Liver (tissue), 8 donors: ENCODE measurements at regions not wholly inside any gene's neighbourhood (a gene's known extent, or its start where the extent isn't known, plus 50 kb on each side); places are given as distances from the start of the nearest gene placed in this dataset.

Source experiments
- DNase-seq: peaks from one replicate; pipeline ENCODE4 v3.0.0-alpha.2; 2017; ENCODE audit warnings: low spot score
- H3K27ac ChIP-seq, 2 donors: one replicate each; pipeline ENCODE4 v1.7.0; 2013; ENCODE audit warnings: inconsistent platforms in 2 of 2, low read length in 2 of 2, control low read depth in 1 of 2, low read depth in 1 of 2, mild to moderate bottlenecking in 1 of 2
- H3K27me3 ChIP-seq, 4 donors: one replicate each; pipeline versions ENCODE4 v1.6.1 to v1.7.0; 2013; ENCODE audit warnings: low read length in 3 of 4, inconsistent platforms in 1 of 4, mild to moderate bottlenecking in 1 of 4, moderate library complexity in 1 of 4; ENCODE audit not compliant: control insufficient read depth in 4 of 4, insufficient read depth in 4 of 4
- H3K36me3 ChIP-seq, 4 donors: one replicate each; pipeline versions ENCODE4 v1.6.1 to v1.7.0; 2013; ENCODE audit warnings: low read length in 3 of 4, mild to moderate bottlenecking in 3 of 4, low read depth in 1 of 4, moderate library complexity in 1 of 4; ENCODE audit not compliant: control insufficient read depth in 4 of 4, insufficient read depth in 3 of 4
- H3K4me1 ChIP-seq, 4 donors: one replicate each; pipeline versions ENCODE4 v1.6.1 to v1.7.0; 2013; ENCODE audit warnings: low read length in 3 of 4, mild to moderate bottlenecking in 3 of 4, moderate library complexity in 1 of 4; ENCODE audit not compliant: control insufficient read depth in 4 of 4, insufficient read depth in 4 of 4
- H3K4me3 ChIP-seq, 3 donors: one replicate each; pipeline versions ENCODE4 v1.6.1 to v1.7.0; 2013; ENCODE audit warnings: low read length in 3 of 3, control low read depth in 1 of 3, low read depth in 1 of 3, mild to moderate bottlenecking in 1 of 3
- H3K9ac ChIP-seq, 2 donors: one replicate each; pipeline ENCODE4 v1.7.0; 2013; ENCODE audit warnings: low read length in 2 of 2, mild to moderate bottlenecking in 2 of 2, moderate library complexity in 2 of 2, control low read depth in 1 of 2, low read depth in 1 of 2
- H3K9me3 ChIP-seq, 4 donors: one replicate each; pipeline versions ENCODE4 v1.6.1 to v1.7.0; 2013; ENCODE audit warnings: low read length in 3 of 4; ENCODE audit not compliant: control insufficient read depth in 4 of 4
- EGR1 ChIP-seq, 2 donors: IDR thresholded peaks; 2 replicates each; pipeline ENCODE4 v1.6.1; 2016 to 2018; ENCODE audit warnings: antibody characterized with exemption in 2 of 2, low read depth in 2 of 2
- FOXA1 ChIP-seq: IDR thresholded peaks from 2 replicates; pipeline ENCODE4 v1.6.1; 2016; ENCODE audit warnings: antibody characterized with exemption
- FOXA2 ChIP-seq: IDR thresholded peaks from 2 replicates; pipeline ENCODE4 v1.6.1; 2016; ENCODE audit warnings: antibody characterized with exemption
- GABPA ChIP-seq, 2 donors: IDR thresholded peaks in 1 of 2; conservative IDR thresholded peaks in 1 of 2; 2 replicates each; pipeline ENCODE4 v1.6.1; 2016; ENCODE audit warnings: antibody characterized with exemption in 2 of 2, mild to moderate bottlenecking in 1 of 2, moderate library complexity in 1 of 2
- HNF4G ChIP-seq: IDR thresholded peaks from 2 replicates; pipeline ENCODE4 v1.6.1; 2016; ENCODE audit warnings: antibody characterized with exemption
- JUND ChIP-seq, 2 donors: IDR thresholded peaks; 2 replicates each; pipeline ENCODE4 v1.6.1; 2016; ENCODE audit warnings: antibody characterized with exemption in 2 of 2
- NR2F2 ChIP-seq: IDR thresholded peaks from 2 replicates; pipeline ENCODE4 v1.6.1; 2016; ENCODE audit warnings: antibody characterized with exemption
- RAD21 ChIP-seq, 2 donors: IDR thresholded peaks; 2 replicates each; pipeline ENCODE4 v1.6.1; 2016; ENCODE audit warnings: antibody characterized with exemption in 2 of 2, mild to moderate bottlenecking in 2 of 2
- RXRA ChIP-seq, 2 donors: IDR thresholded peaks; 2 replicates each; pipeline ENCODE4 v1.6.1; 2017 to 2018; ENCODE audit warnings: antibody characterized with exemption in 2 of 2, mild to moderate bottlenecking in 1 of 2
- SP1 ChIP-seq: IDR thresholded peaks from 2 replicates; pipeline ENCODE4 v1.6.1; 2018; ENCODE audit warnings: antibody characterized with exemption, mild to moderate bottlenecking
- TAF1 ChIP-seq: conservative IDR thresholded peaks from 2 replicates; pipeline ENCODE4 v1.6.1; 2016; ENCODE audit warnings: antibody characterized with exemption, mild to moderate bottlenecking
- YY1 ChIP-seq: IDR thresholded peaks from 2 replicates; pipeline ENCODE4 v1.6.1; 2016; ENCODE audit warnings: antibody characterized with exemption, mild to moderate bottlenecking
- WGBS: extraction: QIAGEN DNeasy Blood & Tissue Kit; methylation state at CpG from one replicate; pipeline ENCODE4 v1.1.7; 2013; 5-methylcytosine and 5-hydroxymethylcytosine counted together
- TF ChIP-seq, protein P1 (sequence below): IDR thresholded peaks from 2 replicates; pipeline ENCODE4 v1.6.1; 2016; ENCODE audit warnings: antibody characterized with exemption, mild to moderate bottlenecking
- TF ChIP-seq, protein P2 (sequence below): IDR thresholded peaks from 2 replicates; pipeline ENCODE4 v1.6.1; 2016; ENCODE audit warnings: antibody characterized with exemption
- TF ChIP-seq, protein P3 (sequence below): fragments of 150-350 bp; IDR thresholded peaks from 2 replicates; pipeline ENCODE4 v1.5.1; 2017; ENCODE audit warnings: improper control_type of control experiment, low read depth, low read length; ENCODE audit not compliant: missing input control
- TF ChIP-seq, protein P4 (sequence below): IDR thresholded peaks from 2 replicates; pipeline ENCODE4 v1.6.1; 2016; ENCODE audit warnings: antibody characterized with exemption
- TF ChIP-seq, protein P5 (sequence below): IDR thresholded peaks from 2 replicates; pipeline ENCODE4 v1.6.1; 2016; ENCODE audit warnings: antibody characterized with exemption
- donor health status: healthy.
- donor health status: healthy.
- donor health status: healthy.
- donor health status: healthy.
- donor health status: healthy.

DNA sequence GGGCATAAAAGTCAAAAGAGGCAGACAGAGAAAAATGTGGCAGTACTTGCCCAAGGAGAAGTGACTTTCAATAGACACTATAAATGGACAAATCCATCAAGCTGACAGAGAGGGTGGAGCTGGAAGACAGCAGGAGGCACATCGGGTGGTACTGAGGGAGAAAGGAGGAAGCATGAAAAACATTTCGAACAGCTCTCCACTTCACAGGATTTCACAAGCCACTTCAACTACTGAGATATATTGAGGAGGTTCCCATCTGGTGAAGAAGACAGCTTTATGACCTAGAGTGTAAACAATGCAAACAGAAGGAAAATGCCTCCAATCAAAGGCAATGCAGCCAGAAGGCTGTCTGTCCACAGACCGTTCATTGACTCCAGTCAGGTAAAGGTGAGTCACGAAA is 259.4 kb upstream of the ECI2 start:
- H3K4me1 ChIP-seq, result no peaks in the 10 kb centered on the region
- no peaks in the 10 kb centered on the region for H3K36me3 ChIP-seq
- no peaks in the 10 kb centered on the region for H3K9me3 ChIP-seq
- no peak overlapping the region for H3K27ac ChIP-seq
- WGBS, result 43% methylated on average over 4 of the region's 4 CpGs
- H3K27me3 ChIP-seq, result peaks cover 0 to 4% (median 0%) of the 10 kb centered on the region in 4 donors
- DNase-seq, result no peak
- TF ChIP-seq, protein P1, sequence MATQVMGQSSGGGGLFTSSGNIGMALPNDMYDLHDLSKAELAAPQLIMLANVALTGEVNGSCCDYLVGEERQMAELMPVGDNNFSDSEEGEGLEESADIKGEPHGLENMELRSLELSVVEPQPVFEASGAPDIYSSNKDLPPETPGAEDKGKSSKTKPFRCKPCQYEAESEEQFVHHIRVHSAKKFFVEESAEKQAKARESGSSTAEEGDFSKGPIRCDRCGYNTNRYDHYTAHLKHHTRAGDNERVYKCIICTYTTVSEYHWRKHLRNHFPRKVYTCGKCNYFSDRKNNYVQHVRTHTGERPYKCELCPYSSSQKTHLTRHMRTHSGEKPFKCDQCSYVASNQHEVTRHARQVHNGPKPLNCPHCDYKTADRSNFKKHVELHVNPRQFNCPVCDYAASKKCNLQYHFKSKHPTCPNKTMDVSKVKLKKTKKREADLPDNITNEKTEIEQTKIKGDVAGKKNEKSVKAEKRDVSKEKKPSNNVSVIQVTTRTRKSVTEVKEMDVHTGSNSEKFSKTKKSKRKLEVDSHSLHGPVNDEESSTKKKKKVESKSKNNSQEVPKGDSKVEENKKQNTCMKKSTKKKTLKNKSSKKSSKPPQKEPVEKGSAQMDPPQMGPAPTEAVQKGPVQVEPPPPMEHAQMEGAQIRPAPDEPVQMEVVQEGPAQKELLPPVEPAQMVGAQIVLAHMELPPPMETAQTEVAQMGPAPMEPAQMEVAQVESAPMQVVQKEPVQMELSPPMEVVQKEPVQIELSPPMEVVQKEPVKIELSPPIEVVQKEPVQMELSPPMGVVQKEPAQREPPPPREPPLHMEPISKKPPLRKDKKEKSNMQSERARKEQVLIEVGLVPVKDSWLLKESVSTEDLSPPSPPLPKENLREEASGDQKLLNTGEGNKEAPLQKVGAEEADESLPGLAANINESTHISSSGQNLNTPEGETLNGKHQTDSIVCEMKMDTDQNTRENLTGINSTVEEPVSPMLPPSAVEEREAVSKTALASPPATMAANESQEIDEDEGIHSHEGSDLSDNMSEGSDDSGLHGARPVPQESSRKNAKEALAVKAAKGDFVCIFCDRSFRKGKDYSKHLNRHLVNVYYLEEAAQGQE, result no peak
- TF ChIP-seq FOXA1, result no peak
- TF ChIP-seq, protein P2, sequence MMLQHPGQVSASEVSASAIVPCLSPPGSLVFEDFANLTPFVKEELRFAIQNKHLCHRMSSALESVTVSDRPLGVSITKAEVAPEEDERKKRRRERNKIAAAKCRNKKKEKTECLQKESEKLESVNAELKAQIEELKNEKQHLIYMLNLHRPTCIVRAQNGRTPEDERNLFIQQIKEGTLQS, result no peak
- no peak for TF ChIP-seq FOXA2
- TF ChIP-seq RXRA (IDR thresholded peaks at IDR 0.05), result no peak
- TF ChIP-seq, protein P3, sequence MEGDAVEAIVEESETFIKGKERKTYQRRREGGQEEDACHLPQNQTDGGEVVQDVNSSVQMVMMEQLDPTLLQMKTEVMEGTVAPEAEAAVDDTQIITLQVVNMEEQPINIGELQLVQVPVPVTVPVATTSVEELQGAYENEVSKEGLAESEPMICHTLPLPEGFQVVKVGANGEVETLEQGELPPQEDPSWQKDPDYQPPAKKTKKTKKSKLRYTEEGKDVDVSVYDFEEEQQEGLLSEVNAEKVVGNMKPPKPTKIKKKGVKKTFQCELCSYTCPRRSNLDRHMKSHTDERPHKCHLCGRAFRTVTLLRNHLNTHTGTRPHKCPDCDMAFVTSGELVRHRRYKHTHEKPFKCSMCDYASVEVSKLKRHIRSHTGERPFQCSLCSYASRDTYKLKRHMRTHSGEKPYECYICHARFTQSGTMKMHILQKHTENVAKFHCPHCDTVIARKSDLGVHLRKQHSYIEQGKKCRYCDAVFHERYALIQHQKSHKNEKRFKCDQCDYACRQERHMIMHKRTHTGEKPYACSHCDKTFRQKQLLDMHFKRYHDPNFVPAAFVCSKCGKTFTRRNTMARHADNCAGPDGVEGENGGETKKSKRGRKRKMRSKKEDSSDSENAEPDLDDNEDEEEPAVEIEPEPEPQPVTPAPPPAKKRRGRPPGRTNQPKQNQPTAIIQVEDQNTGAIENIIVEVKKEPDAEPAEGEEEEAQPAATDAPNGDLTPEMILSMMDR, result no peak
- no peak for TF ChIP-seq TAF1
- TF ChIP-seq EGR1 (IDR thresholded peaks at IDR 0.05; ENCODE audit: low read depth in 2 of 2), result no peak
- no peak for TF ChIP-seq YY1
- no peak for TF ChIP-seq HNF4G
- no peak for TF ChIP-seq GABPA (IDR thresholded peaks at IDR 0.05 in 1 of 2, conservative IDR thresholded peaks at IDR 0.05 in 1 of 2)
- TF ChIP-seq SP1, result no peak
- no peak for TF ChIP-seq RAD21 (IDR thresholded peaks at IDR 0.05)
- TF ChIP-seq NR2F2, result no peak
- TF ChIP-seq, protein P4, sequence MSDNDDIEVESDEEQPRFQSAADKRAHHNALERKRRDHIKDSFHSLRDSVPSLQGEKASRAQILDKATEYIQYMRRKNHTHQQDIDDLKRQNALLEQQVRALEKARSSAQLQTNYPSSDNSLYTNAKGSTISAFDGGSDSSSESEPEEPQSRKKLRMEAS, result no peak
- no peak for TF ChIP-seq JUND (IDR thresholded peaks at IDR 0.05)
- TF ChIP-seq, protein P5, sequence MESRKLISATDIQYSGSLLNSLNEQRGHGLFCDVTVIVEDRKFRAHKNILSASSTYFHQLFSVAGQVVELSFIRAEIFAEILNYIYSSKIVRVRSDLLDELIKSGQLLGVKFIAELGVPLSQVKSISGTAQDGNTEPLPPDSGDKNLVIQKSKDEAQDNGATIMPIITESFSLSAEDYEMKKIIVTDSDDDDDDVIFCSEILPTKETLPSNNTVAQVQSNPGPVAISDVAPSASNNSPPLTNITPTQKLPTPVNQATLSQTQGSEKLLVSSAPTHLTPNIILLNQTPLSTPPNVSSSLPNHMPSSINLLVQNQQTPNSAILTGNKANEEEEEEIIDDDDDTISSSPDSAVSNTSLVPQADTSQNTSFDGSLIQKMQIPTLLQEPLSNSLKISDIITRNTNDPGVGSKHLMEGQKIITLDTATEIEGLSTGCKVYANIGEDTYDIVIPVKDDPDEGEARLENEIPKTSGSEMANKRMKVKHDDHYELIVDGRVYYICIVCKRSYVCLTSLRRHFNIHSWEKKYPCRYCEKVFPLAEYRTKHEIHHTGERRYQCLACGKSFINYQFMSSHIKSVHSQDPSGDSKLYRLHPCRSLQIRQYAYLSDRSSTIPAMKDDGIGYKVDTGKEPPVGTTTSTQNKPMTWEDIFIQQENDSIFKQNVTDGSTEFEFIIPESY, result no peak
- H3K4me3 ChIP-seq, result no peak overlapping the region
- no peak overlapping the region for H3K9ac ChIP-seq

DNA sequence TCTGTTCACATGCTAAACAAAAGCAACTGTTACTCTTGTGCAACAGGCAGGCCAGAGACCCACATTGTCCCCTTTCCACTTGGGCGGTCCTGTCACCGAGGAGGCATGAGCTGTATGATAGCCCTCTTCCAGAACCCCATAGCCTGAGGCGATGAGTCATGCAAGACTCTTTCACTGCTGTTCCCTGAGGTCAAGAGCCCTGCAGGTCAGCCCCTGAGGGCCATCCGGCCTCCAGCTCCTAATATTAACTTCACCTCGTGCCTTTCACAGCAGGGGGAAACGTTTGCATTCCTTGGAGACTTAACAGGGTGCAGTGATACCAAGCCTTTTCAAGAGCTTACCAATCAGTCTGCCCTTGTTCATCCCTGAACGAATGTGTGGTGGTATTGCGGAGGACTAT is 253.3 kb upstream of the ECI2 start:
- Histone ChIP-seq H3K9me3 (peaks cover 1 to 9% (median 7%) of the 10 kb centered on the region in 4 donors), H3K4me1 (no peaks in the 10 kb centered on the region), H3K9ac (no peak overlapping the region), H3K36me3 (no peaks in the 10 kb centered on the region), H3K27ac (no peak overlapping the region), H3K4me3 (no peak overlapping the region), H3K27me3 (no peaks in the 10 kb centered on the region)
- WGBS, result 63% methylated on average over 8 of the region's 8 CpGs
- no peak for DNase-seq
- peak in 1 of 2 donors; percentile 45 for TF ChIP-seq JUND (IDR thresholded peaks at IDR 0.05)
- peak in 1 of 2 donors; percentile 25 for TF ChIP-seq RXRA (IDR thresholded peaks at IDR 0.05)
- no peak for TF ChIP-seq YY1
- TF ChIP-seq FOXA2, result no peak
